Activated CD4-positive, alpha-beta T cell treated with anti-CD3 and anti-CD28 coated beads, Interleukin-10, Interleukin-2, amounts not matched to agents 100 ng/mL and 50 ng/mL, durations not matched to agents 16 hours and 8 hours (primary cell): ENCODE measurements at regions not wholly inside any gene's neighbourhood (a gene's known extent, or its start where the extent isn't known, plus 50 kb on each side); places are given as distances from the start of the nearest gene placed in this dataset.
A peak's percentile ranks its signal among the peaks of the same experiment; 100 is the strongest.
"Not testable (repeated sequence)": the region's sequence is repeated elsewhere in the genome, so short reads cannot be mapped to it uniquely, and the experiment has no call there.

Experiments used
- DNase-seq: peaks from one replicate; pipeline ENCODE4 v3.0.0-alpha.2; 2020

DNA sequence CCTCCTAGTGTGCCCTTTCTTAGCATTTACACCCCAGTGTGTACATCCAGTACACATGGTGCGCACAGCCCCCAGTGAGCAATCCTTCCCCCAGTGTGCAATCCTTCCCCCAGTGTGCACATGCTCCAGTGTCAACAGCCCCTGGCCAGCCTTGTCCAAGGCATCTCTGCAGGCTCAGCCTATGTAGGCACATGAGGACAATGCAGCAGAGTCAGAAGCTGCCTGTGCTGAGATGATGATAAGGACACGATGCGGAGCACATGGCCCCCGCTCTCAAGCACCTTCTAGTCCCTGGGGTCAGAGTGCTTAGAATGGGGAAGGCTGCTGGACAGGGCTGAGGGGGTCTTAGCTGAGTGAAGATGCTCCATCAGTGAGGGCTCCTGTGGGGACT lies 69.8 kb downstream of the GADD45G start:
- DNase-seq: no peak

DNA sequence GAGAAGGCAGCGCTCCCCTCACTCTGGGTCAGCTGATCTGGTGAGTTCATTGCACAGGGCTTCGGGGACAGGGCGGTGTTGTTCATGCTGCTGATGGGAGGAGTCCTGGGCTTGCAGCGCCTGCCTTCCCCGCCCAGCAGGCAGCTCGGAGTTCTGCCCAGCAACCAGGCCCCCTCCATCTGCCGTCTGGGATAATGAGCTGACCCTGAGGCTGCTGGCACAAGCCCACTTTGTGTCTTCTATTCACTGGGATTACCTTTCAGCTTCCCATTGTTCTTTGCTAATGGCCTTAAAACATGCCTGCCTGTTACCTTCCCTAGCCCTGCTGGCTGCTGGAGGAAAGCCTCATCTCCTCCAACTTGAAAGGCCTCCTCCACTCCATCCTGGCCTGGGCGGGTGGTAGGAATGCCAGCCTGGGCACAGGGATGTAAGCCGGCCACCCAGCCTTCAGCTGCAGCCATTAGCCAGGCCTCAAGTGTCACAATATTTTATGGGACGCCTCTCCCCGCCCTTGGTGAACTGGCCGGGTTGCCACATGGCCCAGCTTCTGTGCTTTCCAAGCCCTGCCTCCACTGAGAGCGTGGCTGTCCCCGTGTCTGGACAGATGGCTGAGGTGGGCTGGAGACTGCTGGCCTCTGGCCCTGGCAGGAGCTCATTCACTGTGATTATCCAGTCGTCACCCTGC lies 70.4 kb downstream of the GADD45G start:
- no peak for DNase-seq

DNA sequence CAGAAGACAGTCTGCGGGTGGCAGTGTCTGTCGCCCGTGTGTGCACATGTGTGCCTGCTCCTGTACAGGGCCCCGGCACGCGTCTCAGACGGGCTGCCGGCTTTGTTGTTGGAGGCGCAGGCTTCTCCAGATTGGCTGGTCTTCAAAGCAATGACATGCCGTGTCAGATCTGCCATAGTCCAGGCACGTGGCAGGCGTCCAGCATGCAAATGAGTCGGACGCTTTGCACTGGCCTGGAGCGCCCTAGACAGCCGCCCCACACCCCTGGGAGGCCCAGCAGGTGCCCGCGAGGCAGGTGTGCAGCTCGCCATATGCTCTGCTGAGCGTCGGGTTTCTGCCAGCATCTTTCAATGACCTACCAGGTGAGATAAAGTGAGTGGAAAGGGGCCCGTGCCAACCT lies 71.5 kb downstream of the GADD45G start:
- no peak for DNase-seq

DNA sequence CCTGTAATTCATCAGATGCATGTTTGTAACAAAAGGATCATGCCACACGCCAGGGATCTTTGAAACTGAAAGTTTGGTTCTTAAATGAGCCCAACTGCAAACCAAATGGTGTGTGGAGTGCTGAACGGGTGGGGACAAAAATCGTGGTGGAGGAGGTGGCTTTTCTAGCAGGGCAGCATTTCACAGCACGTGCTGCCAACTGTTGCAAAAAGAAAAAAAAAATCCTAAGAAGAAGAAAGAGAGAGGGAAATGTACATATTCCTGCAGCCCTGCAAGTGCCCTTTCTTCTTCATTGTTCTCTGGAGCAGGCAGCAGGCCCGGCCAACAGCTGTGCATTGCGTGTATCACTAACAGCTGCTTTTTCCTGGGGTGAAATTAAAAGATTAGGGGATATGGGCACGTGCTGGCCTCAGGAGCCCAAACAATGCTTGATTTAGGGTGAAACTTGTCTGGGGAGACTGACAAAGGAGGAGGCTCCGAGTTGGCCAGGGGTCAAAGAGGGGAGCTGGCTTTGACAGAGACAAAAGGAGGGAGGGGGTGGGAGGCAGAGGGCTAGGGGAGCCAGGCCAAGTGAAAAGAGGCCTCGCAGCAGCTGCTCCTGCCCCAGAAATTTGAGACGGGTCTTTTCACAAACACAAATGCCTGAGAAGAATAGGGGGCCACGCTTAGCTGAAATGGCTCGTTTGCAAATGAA lies 73.0 kb downstream of the GADD45G start:
- no peak for DNase-seq

DNA sequence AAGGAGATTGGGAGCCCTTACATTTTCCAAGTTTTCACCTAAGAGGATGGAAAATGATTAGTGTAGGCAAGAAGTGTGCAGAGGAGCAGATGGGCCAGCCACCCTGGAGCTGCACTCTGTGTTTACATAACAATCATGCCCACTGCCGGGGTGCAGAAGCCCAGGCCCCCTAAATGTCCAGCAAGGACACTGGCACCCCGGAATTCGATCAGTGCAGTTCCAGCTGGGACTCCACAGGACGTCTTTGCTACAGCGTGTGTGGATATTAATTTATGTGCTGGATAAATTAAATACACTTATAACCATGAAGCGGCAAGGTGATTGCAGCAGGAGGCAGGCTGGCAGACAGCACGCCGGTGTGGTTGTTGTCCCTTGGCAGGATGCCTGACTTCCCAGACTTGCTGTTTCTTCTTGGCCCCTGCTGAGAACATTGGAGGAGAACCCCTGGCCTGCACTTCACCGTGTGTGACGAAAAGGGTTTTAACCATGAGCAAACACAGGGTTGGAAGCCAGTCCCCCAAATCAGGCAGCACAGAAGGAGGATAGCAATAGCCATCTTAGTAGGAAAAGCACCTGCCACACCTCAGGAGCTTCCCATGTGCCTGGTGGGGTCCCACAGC lies 73.7 kb downstream of the GADD45G start:
- DNase-seq: no peak

DNA sequence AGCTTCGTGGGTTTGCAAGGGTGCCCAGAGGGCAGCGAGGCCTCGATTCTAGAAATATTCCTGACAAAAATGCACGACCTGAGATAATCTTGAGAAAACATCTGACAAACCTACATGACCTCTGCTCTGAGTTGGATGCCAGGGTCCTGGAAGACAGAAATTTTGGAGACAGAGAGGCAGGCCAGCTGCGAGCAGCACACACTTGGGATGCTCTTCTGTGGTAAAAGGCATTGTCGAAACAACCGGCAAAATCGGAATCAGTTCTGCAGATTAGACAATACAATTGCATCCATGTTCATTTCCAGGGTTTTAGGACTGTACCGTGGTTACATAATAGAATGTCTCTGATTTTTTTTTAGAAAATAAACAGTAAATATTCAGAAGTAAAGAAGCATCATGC lies 74.2 kb downstream of the GADD45G start:
- DNase-seq: no peak

DNA sequence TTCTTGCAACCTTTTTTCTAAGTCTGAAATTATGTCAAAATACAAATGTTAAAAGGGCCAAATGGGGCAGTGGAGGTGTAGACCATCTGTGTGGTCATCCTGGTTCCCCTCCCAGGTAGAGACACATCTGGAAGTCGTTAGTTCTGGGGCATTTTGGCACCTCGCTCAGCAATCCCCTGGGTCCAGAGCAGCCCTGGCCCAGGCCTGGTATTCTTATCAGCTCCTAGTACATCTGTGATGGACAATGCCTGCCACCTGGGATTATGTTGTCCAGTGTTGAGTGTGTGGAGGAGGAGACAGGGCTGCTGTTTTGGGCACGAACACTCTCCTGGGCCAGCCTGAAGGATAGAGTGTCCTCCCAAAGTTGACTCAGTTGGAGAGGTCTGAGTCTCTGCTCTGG lies 74.8 kb downstream of the GADD45G start:
- no peak for DNase-seq

DNA sequence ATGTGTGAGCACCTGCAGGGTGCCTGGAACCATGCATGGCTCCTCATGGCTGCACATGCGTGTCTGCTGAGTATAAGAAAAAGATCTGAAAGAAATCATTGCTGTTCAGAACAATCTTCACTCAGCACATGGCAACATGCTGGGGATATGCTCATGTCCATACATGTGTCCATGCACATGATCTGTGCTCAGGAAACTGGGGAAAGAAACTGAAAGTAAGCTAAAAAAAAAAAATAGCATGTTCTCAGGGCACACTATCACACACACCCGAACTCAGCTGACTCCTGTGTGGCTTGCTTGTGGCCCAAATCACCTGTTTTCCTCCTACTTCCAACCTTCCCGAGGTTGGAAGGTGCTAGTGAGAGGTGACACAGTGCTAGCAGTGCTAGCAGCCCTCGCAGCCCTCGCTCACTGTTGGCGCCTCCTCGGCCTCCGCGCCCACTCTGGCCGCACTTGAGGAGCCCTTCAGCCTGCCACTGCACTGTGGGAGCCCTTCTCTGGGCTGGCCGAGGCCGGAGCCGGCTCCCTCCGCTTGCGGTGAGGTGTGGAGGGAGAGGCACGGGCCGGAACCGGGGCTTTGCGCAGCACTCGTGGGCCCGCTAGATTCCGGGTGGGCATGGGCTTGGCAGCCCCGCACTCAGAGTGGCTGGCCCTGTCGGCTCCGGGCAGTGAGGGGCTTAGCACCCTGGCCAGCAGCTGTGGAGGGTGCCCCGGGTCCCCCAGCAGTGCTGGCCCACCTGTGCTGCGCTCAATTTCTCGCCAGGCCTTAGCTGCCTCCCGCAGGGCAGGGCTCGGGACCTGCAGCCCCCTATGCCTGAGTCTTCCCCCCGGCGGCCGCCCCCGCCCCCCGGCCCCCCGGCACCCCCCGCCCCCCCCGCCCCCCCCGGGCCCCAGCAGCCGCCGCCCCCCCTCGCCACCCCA lies 76.0 kb downstream of the GADD45G start:
- DNase-seq: no peak

DNA sequence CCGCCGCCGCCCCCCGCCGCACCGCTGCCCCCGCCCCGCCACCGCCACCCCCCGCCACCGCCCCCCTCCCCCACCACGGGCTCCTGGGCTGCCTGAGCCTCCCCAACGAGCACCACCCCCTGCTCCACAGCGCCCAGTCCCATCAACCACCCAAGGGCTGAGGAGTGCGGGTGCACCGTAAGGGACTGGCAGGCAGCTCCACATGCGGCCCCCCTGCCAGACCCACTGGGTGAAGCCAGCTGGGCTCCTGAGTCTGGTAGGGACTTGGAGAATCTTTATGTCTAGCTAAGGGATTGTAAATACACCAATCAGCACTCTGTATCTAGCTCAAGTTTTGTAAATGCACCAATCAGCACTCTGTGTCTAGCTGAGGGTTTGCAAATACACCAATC lies 76.7 kb downstream of the GADD45G start:
- not testable (repeated sequence) for DNase-seq

DNA sequence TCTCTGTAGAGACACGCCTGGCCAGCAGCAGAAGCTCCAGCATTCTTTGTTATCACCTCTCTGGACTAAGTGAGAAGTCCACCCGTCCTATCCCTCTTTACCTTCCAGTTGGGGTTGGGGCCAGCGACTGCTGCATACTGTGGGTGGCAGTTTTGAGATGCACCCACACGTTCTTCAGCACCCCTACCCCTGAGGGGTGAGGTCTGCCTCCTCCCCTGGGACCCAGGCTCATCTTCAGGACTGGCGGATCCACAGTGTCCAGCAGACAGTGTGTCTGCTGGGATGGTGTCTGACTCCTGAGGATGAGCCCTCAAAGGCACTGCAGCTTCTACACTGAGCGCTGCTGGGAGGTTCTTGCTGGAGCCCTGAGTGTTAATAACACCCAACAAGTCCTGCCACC lies 78.8 kb downstream of the GADD45G start:
- no peak for DNase-seq

DNA sequence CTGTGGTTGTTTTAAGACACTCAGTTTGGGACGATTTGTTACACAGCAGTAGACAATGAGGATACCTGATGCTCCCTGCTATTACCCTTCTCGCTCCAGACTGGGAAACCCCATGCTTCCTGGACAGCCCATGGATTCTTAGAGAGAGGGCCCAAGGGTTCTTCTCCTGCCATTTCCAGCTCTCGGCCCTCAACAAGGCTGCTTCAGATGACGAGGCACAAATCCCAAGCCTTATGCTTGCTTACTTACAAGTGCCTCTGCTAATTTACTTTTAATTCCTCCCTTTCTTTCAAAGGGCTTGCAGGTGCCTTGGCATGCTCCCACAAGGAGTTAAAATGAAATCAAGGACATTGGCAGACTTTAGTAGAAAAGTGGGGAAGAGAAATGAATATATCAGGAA lies 79.4 kb downstream of the GADD45G start:
- no peak for DNase-seq

DNA sequence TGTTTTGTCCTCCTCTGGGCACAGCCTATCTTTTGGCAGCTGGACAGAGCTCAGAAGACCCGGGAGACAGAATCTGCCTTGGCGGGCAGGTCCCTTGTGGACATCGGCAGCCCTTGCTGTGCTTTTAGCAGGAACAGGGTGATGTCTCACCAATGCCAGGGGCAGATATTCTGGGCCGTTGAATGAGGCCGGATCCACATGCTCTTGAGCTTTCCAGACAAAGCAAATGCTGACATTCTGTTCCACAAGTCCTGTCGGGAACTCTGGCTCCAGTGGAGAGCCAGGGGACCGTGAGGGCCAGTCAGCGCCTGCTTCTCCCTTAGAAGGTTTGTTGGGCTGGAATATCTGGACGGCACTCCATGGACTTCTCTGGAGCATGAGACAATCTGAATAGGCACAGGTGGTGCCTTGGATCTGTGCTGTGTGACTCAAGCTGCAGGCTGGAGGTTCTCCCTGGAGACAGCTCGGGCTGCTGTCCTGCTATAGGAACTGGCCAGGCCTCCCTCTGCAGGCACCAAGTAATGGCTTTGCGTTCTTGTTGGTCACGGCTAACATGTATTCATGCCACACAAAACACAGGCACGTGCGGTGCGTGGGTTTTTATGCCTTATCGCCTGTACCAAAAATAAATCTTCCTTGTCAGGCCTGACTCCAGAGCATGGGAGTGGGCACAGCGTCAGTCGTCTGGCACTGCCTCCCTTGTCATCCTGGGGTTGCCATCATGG lies 80.3 kb downstream of the GADD45G start:
- DNase-seq: no peak

DNA sequence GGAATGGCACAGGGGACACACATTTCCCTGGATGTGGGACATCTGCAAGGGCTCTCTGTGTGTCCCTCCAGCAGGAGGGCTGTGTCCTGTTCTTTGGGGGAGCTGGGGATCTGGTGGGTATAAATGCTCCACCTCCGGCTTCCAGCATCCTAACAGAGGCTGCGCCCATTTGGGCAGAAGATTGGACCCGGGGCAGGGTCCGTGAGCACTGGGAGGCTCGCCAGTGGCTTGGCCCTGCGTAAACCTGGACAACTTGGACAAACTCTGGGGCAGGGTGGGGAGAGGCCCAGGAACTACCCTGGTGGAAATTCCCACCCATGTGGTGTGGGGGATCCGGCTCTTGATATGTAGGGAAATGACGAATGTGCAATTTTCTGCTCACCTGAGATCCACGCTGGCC lies 80.9 kb downstream of the GADD45G start:
- DNase-seq: no peak

DNA sequence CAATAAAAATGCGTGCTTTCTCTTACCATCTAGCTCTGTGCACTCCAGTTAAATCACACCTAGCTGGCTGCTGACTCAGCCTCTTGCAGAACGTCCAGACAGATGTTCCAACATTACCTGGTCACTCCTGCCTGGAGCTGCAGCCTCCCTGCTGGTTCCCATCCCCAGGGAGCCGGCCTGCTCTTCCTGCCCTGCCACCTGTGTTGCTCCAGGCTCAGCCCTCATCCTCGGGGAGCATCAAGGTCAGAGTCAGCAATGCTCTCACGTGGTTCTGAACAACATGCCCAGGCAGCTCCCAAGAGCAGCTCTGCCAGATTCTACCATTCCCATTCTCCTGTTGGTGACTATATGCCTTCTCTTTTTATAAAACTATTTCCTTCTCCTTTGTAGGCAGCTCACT lies 81.3 kb downstream of the GADD45G start:
- DNase-seq: no peak

DNA sequence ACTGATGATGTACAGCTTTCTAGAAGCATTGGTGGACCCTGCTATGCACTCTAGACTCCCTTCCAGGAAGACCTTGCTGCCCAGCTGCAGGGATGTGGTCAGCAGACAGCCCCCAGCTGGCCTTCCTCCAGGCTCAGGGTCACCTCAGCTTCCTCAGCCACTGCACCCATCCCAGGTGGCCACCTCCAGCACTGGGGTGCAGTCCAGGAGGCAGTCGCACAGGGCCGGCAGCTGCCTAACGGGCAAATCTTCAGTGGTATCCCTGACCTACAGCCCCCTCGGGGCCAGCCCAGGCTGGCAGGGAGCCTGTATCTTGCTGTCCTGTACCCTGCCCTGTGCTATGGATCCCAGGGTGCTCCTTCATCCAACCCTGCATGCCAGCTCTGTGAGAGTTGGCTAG lies 81.8 kb downstream of the GADD45G start:
- DNase-seq: no peak

DNA sequence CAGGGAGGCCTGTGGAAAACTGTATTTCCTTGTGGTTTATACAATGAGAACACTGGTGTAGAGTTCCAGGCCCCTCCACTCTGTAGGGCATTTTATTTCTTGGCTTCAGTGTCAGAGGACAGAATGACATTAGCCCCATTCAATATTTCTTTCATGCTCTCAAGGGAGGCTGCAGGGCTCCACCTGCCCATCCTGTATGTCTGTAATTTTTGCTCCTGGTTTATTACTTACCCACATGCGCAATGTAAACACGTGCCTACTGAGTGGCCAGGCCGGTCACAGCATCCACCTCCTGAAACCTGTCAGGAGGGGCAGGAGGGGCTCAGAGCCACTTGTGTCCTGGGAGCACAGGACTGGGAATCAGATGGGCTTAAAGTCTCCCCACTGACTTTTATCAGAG lies 82.4 kb downstream of the GADD45G start:
- DNase-seq: no peak

DNA sequence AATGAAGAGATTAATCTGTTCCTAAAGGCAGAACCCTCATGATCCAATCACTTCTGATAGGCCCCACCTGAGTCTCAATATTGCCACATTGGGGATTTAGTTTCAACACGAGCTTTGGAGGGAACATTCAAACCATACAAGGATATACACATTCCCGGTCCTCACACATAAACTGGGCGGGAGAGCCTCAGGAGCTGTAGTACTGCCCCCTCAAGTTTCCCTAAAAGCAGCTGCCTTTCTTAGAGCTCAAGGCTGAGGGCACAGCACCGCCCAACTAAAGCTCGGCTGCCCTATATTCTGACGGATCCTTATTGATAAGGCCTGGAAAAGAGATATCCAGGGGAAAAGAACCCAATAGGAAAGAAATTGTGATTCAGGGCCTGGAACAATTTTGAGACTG lies 83.0 kb downstream of the GADD45G start:
- no peak for DNase-seq

DNA sequence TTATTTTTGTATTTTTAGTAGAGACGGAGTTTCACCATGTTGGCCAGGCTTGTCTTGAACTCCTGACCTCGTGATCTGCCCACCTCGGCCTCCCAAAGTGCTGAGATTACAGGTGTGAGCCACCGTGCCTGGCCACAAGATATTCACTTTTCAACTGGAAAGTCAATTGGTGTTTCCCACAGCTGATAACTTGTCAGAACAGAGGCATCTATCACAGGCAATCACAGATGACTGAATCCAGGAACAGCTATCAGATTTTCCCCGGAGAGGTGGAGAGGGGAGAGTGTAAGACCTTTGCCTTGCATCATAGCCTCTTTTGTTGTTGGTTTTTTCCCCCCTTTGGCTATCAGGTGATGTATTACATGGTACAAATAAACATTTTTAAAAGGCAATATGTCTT lies 84.5 kb downstream of the GADD45G start:
- peak; percentile 26 for DNase-seq

DNA sequence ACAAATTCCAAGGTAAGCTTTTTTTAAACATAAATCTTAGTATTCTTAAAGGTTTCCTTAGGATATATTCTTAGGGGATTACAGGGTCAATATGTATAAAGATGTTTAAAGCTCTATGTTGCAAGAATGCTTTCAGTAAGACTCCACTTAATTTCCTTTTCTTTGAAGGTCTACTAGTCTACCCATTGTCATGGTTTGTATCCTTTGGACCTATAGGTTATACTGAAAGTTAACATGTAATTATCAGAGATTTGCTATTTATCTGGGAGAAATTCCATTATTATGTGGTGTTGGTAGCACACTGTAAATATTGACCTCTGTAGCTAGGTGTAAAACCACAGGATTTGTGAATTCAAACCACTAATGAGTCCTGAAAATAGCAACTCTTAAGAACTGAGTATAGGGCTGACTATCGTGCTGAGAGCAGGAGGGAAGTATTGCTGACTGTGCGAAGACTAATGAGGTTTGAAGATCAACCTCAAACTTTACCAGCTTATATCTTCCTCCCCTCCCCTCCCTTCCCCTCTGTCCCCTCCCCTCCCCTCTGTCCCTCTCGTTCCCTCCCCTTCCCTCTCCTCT lies 85.6 kb downstream of the GADD45G start:
- DNase-seq: peak; percentile 50

DNA sequence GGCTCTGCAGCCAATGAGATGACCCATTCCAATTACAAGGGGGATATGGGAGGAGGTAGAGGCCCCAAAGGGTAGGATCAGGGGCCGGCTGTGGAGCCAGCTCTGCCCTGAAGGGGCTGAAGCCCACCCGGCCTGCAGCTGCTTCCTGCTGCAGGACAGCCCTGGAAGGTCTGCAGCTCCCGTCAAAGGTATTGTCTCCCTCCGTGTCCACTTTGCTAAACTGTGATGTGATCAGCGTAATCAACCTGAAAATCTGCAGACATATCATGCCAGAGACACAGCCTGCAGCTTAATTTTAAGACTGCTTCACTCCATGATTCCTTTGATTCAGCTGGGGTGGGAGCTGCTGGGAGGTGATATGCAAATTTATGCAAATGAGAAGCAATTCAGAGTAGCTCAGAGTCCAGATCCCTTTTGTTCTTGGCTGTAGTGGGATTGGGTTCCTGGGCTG lies 90.7 kb downstream of the GADD45G start:
- DNase-seq: no peak

DNA sequence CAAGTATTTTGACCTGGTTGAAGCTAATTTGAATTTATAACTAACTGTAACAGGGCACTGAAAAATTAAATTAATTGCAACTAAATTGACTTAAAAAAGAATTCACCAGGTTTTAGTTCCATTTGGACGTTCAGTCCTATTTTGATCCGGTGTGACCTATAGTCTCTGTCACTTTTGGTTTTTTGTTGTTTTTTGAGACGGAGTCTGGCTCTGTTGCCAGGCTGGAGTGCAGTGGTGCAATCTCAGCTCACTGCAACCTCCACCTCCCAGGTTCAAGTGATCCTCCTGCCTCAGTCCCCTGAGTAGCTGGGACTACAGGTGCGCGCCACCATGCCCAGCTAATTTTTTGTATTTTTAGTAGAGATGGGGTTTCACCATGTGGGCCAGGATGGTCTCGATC lies 91.2 kb downstream of the GADD45G start:
- DNase-seq: not testable (repeated sequence)

DNA sequence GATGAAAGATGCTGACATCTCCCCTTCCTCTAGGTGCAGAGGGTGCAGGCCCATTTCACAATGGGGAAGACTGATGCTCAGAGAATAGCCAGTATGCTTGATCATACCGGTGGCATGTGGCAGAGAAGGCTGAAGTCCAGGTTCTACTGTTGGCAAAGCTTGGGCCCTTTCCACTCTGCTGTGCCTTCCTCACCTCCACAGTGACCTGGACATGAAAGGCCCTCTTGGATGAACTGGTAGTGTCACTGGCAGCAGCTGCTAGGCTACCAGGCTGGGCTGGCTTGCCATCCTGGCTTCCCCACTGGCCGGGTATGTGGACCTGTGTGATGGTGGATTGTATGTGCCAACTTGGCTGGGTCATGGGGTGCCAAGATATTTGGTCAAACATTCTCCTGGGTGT lies 92.0 kb downstream of the GADD45G start:
- DNase-seq: no peak
